Aorta (tissue), 5 donors: ENCODE measurements at regions not wholly inside any gene's neighbourhood (a gene's known extent, or its start where the extent isn't known, plus 50 kb on each side); places are given as distances from the start of the nearest gene placed in this dataset.

Source experiments
- ATAC-seq: fragments of 200-7000 bp; cut with Tn5 transposase; one replicate; pipeline ENCODE4 v1.9.1; 2022; ENCODE audit warnings: moderate library complexity; ENCODE audit not compliant: low FRiP score
- DNase-seq, 2 donors: peaks; one replicate each; pipeline ENCODE4 v3.0.0-alpha.2; 2020
- H3K27ac ChIP-seq, 2 donors: one replicate each; pipeline ENCODE4 v1.5.1; 2013; ENCODE audit warnings: low read length in 2 of 2, mild to moderate bottlenecking in 2 of 2, moderate library complexity in 2 of 2, control low read depth in 1 of 2, inconsistent platforms in 1 of 2, low read depth in 1 of 2
- H3K27me3 ChIP-seq, 2 donors: one replicate each; pipeline ENCODE4 v1.6.1; 2013; ENCODE audit warnings: control low read depth in 1 of 2, low read length in 1 of 2, mild to moderate bottlenecking in 1 of 2, moderate library complexity in 1 of 2; ENCODE audit not compliant: insufficient read depth in 2 of 2, control insufficient read depth in 1 of 2
- H3K36me3 ChIP-seq, 2 donors: one replicate each; pipeline ENCODE4 v1.6.1; 2013; ENCODE audit warnings: control low read depth in 1 of 2, low read length in 1 of 2, mild to moderate bottlenecking in 1 of 2; ENCODE audit not compliant: insufficient read depth in 2 of 2, control insufficient read depth in 1 of 2
- H3K4me1 ChIP-seq, 2 donors: one replicate each; pipeline ENCODE4 v1.6.1; 2013; ENCODE audit warnings: low read length in 2 of 2, control low read depth in 1 of 2, mild to moderate bottlenecking in 1 of 2, moderate library complexity in 1 of 2; ENCODE audit not compliant: insufficient read depth in 2 of 2, control insufficient read depth in 1 of 2
- H3K4me3 ChIP-seq, 2 donors: one replicate each; pipeline ENCODE4 v1.5.1; 2013; ENCODE audit warnings: low read length in 2 of 2, control low read depth in 1 of 2, mild to moderate bottlenecking in 1 of 2
- H3K9me3 ChIP-seq: one replicate; pipeline ENCODE4 v1.6.1; 2013; ENCODE audit warnings: mild to moderate bottlenecking, low read length; ENCODE audit not compliant: control insufficient read depth
- WGBS, 2 donors: extraction: QIAGEN DNeasy Blood & Tissue Kit; methylation state at CpG; one replicate each; pipeline ENCODE4 v1.1.7; 2013; 5-methylcytosine and 5-hydroxymethylcytosine counted together
- intact Hi-C, 2 donors: fragments of 100-400 bp; cut with DNase I; formaldehyde crosslinking; loops; one replicate each; pipeline versions ENCODE4 v1.14.2 to v1.15.0; 2022
- donor health status: healthy with polysubstance abuse.
- donor health status: Bipolar disorder and iron deficiency.
- donor health status: DM: no; HTN: no; CAD: no.
- donor health status: DM: no; HTN: no; CAD: no.
- donor health status: DM: yes; HTN: yes; CAD: no.

DNA sequence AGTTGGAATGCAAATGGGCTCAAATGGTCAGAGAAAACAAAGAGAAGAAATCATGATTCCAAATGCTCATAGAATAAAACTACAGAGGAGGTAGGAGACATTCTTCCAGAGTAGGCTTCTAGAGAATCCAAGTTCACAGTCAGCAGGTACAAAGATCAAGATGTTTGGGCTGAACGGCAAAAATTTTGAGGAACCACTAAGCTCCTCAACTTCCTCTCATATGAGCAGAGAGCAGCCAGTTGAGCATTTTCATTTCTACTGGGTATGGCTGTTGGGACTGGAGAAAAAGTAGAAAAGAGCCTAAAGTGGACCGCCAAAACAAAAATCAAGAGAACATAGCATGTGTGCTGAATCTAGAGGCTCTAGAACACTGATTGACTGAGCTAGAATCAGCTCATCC is 73.8 kb upstream of the ARID2 start:
- ATAC-seq: no peak
- DNase-seq: no peak
- no peak overlapping the region for H3K27ac ChIP-seq
- H3K36me3 ChIP-seq: peaks cover 0 to 2% of the 10 kb centered on the region in 2 donors
- H3K4me3 ChIP-seq: no peak overlapping the region
- WGBS, 2 donors: 94 to 95% methylated on average over 2 of the region's 2 CpGs
- intact Hi-C loops: no loop called here
- H3K27me3 ChIP-seq: no peaks in the 10 kb centered on the region
- H3K4me1 ChIP-seq: no peaks in the 10 kb centered on the region
- H3K9me3 ChIP-seq: peaks cover 2% of the 10 kb centered on the region

DNA sequence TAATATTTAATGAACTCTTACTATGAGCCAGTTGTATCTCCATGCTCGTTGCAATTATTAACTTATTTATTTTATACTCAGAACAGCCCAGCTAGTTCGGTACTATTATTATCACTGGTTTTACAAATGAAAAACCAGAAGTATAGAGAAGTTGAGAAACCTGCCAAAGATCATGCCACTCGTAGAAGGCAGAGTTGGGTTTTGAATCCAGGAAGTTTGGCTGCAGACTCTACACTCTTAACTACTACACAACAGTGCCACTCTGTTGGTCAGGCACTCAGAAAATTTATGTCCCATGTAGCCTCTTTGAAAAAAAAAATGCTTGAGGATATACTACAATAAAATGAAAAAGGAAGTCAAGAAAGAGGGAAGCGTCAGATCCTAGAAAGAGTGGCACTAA is 71.5 kb upstream of the ARID2 start:
- Histone ChIP-seq H3K27me3 (no peaks in the 10 kb centered on the region), H3K27ac (no peak overlapping the region), H3K4me3 (no peak overlapping the region), H3K9me3 (peaks cover 2% of the 10 kb centered on the region), H3K4me1 (no peaks in the 10 kb centered on the region), H3K36me3 (peaks cover 0 to 2% of the 10 kb centered on the region in 2 donors)
- 51 to 55% methylated on average over 4 of the region's 4 CpGs for WGBS, 2 donors
- intact Hi-C loops: no loop called here
- ATAC-seq: no peak
- DNase-seq: no peak

DNA sequence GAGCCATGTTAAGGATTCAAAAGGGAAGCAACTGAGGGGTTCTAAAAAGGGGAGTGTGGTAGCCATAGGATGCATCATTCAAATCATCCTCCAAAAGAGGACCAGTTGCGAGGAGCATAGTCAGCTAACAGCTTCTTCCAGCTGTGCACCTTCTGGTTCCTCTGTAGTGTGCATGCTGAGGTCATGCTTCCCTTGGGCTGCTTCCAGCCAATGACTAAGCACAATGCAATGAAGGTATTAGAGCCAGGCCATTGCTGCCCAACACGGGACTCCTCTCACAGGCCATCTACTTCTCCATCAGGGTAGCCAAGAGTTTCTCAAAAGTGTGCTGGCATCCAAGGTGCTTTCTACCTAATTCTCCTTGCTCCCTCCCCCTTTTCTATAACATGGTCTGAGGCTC is 69.2 kb upstream of the ARID2 start:
- Histone ChIP-seq H3K4me1 (no peaks in the 10 kb centered on the region), H3K27ac (no peak overlapping the region), H3K36me3 (peaks cover 0 to 2% of the 10 kb centered on the region in 2 donors), H3K9me3 (peaks cover 2% of the 10 kb centered on the region), H3K4me3 (no peak overlapping the region), H3K27me3 (no peaks in the 10 kb centered on the region)
- no peak for ATAC-seq
- peak in 1 of 2 donors; percentile 55 for DNase-seq
- WGBS, 2 donors: 39 to 42% methylated on average over 2 of the region's 2 CpGs
- intact Hi-C loops: no loop called here

DNA sequence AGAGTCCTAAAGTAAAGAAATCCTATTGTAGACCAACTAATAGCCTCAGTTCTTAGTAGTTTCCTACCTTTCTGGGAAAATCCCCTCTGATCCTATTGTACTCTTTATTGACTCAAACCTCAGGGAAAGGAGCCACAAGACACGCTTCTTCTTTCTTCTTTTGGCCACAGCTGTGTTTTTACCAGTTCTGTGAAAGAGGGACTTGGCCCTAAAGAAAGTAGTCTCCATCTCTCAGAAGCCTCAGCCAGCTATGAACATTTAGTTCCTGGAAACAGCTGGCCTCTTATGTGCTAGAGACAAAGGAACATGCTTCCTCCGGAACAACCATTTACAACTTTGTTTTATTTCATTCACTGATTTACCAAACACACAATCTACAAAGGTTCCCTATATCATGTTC is 66.1 kb upstream of the ARID2 start:
- ATAC-seq (no peak), DNase-seq (no peak)
- Histone ChIP-seq H3K27ac (no peak overlapping the region), H3K4me1 (no peaks in the 10 kb centered on the region), H3K4me3 (no peak overlapping the region), H3K9me3 (peaks cover 2% of the 10 kb centered on the region), H3K27me3 (no peaks in the 10 kb centered on the region), H3K36me3 (no peaks in the 10 kb centered on the region)
- 72 to 78% methylated on average over 2 of the region's 2 CpGs for WGBS, 2 donors
- intact Hi-C loops: no loop called here

DNA sequence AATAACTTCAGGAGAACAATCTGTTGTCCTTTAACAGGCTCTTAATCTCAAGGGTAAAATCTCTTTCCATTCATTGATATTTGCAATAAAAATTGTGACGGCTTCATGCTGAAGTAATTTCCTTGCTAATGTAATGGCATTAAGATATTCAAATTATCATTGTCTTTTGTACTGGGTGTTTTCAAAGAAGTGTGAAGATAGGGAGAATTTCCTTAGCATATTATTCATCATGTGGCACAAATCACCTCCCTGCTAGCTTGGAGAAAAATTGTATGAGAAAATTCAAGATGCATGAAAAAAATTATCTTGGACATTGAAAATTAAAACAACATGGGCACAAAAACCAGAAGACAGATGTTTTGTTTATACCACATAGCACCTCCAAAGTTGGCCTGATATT is 63.6 kb upstream of the ARID2 start:
- no peaks in the 10 kb centered on the region for H3K36me3 ChIP-seq
- 93 to 95% methylated on average over 1 of the region's 1 CpG for WGBS, 2 donors
- intact Hi-C loops: no loop called here
- H3K4me1 ChIP-seq: peaks cover 0 to 2% of the 10 kb centered on the region in 2 donors
- H3K4me3 ChIP-seq: no peak overlapping the region
- H3K27ac ChIP-seq: no peak overlapping the region
- ATAC-seq (no peak), DNase-seq (no peak)
- no peaks in the 10 kb centered on the region for H3K9me3 ChIP-seq
- H3K27me3 ChIP-seq: no peaks in the 10 kb centered on the region

DNA sequence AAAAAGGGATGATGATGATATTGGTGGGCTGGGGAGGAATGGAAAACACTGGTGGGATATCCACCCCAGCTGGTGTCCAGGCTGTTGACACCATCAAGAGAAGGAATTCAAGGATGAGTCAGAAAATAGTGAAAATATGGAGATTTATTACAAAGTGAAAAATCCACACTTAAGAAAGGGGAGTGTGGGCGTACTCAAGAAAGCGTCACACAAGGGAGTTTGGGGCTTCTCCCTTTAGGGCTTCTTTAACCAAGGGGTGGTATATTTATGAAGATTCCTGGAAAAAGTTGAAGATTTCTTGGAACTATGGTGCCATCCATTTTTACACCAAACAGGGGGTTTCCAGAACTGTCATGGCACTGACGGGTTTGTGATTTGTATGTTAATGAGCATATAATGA is 63.1 kb upstream of the ARID2 start:
- no peak for ATAC-seq
- Histone ChIP-seq H3K36me3 (no peaks in the 10 kb centered on the region), H3K27me3 (no peaks in the 10 kb centered on the region), H3K4me1 (peaks cover 2% of the 10 kb centered on the region in 2 donors), H3K9me3 (no peaks in the 10 kb centered on the region), H3K27ac (no peak overlapping the region), H3K4me3 (no peak overlapping the region)
- no peak for DNase-seq
- 96 to 99% methylated on average over 3 of the region's 3 CpGs for WGBS, 2 donors
- intact Hi-C loops: no loop called here

DNA sequence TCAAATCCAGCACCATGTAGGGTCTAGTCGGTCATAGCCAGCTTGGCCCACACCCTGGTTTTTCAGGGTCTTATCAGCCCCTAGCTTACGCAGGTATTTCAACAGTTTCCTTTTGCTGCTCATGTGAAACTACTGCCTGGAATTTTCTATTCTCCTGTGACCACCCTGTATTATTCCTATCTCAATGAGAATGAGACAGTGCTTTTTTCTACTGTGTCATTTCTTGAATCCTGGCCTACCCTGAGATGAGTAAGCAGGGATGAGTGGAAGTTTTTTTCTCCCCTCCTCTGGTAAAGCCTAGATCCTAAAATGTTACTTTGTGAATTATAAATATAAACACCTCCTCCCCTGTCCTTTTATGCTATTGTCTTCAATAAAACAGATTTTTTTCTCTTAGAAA is 62.7 kb upstream of the ARID2 start:
- Histone ChIP-seq H3K9me3 (no peaks in the 10 kb centered on the region), H3K27me3 (no peaks in the 10 kb centered on the region), H3K4me1 (peaks cover 2% of the 10 kb centered on the region in 2 donors), H3K4me3 (no peak overlapping the region), H3K36me3 (no peaks in the 10 kb centered on the region), H3K27ac (no peak overlapping the region)
- ATAC-seq (no peak), DNase-seq (no peak)
- intact Hi-C loops: no loop called here
- WGBS, 2 donors: 95 to 98% methylated on average over 2 of the region's 2 CpGs

DNA sequence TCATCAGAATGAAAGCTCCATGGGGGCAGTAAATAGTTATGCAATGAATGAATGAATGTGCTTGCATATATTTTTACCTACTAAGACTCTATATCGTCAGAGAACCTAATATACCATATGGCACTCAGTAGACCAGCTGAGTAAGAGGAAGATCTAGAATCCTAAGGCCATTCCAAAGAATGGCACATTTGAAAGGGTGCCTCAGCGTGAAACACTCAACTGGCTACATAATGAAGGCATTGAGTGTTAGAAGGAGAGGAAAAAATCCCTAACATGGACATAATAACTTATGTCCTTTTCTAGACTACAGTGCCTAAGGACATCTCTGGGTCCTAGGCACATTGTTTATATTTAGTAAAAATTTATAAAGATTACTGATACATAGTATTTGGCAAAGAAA is 61.7 kb upstream of the ARID2 start:
- Histone ChIP-seq H3K4me1 (peaks cover 2% of the 10 kb centered on the region in 2 donors), H3K4me3 (no peak overlapping the region), H3K36me3 (no peaks in the 10 kb centered on the region), H3K9me3 (no peaks in the 10 kb centered on the region), H3K27ac (no peak overlapping the region), H3K27me3 (no peaks in the 10 kb centered on the region)
- 84 to 90% methylated on average over 2 of the region's 2 CpGs for WGBS, 2 donors
- DNase-seq: no peak
- intact Hi-C loops: no loop called here
- no peak for ATAC-seq

DNA sequence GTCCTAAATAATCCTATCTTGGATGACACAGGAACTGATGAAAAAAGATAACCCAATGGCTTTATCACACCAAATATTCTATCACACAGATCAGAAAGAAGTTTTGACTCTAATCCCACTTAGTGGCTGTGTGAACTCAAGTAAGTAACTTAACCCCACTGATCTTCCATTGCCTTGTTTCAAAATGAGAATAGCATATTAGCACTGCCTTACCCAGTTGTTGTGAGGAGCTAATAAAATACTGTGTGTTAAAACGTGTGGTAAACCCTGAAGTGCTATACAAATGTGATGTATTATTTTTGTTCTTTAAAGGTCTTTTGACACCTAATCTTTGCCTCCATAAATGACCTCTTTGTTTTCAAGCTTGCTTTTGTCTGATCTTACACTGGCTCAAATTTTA is 60.9 kb upstream of the ARID2 start:
- intact Hi-C loops: no loop called here
- DNase-seq (no peak), ATAC-seq (no peak)
- 58 to 67% methylated on average over 1 of the region's 1 CpG for WGBS, 2 donors
- no peak overlapping the region for H3K4me3 ChIP-seq
- no peaks in the 10 kb centered on the region for H3K27me3 ChIP-seq
- H3K27ac ChIP-seq: no peak overlapping the region
- no peaks in the 10 kb centered on the region for H3K9me3 ChIP-seq
- peaks cover 4% of the 10 kb centered on the region in 2 donors for H3K4me1 ChIP-seq
- no peaks in the 10 kb centered on the region for H3K36me3 ChIP-seq
